ES-I3 (cell line): ENCODE measurements at regions not wholly inside any gene's neighbourhood (a gene's known extent, or its start where the extent isn't known, plus 50 kb on each side); places are given as distances from the start of the nearest gene placed in this dataset.

Experiments used
- H3K36me3 ChIP-seq: 2 replicates; pipeline ENCODE4 v1.6.1; 2013; ENCODE audit warnings: mild to moderate bottlenecking, low read length, control low read depth, moderate library complexity; ENCODE audit not compliant: insufficient read depth
- H3K4me1 ChIP-seq: 2 replicates; pipeline ENCODE4 v1.6.1; 2013; ENCODE audit warnings: mild to moderate bottlenecking, control low read depth, low read length; ENCODE audit not compliant: insufficient read depth
- H3K9ac ChIP-seq: 2 replicates; pipeline ENCODE4 v1.6.1; 2013; ENCODE audit warnings: low read depth, mild to moderate bottlenecking, low read length, moderate library complexity
- H3K9me3 ChIP-seq: 2 replicates; pipeline ENCODE4 v1.6.1; 2013; ENCODE audit warnings: mild to moderate bottlenecking, low read length, moderate library complexity; ENCODE audit not compliant: control insufficient read depth, insufficient read depth

GRCh38 chr1:47555306-47555705 is 117.5 kb downstream of the FOXD2 start:
- H3K4me1 ChIP-seq, result 0 out of 2 replicates have a peak, but pooled peaks cover 5% of the 10 kb centered on the region
- no peaks in the 10 kb centered on the region; the same call in 1 of the 2 replicates for H3K9me3 ChIP-seq
- no peak overlapping the region for H3K9ac ChIP-seq
- H3K36me3 ChIP-seq, result no peaks in the 10 kb centered on the region

GRCh38 chr1:47555841-47556560 is 118.2 kb downstream of the FOXD2 start:
- Histone ChIP-seq H3K9ac (no peak overlapping the region), H3K4me1 (0 out of 2 replicates have a peak, but pooled peaks cover 5% of the 10 kb centered on the region), H3K9me3 (no peaks in the 10 kb centered on the region; the same call in 1 of the 2 replicates), H3K36me3 (no peaks in the 10 kb centered on the region)

- H3K36me3 ChIP-seq, result no peaks in the 10 kb centered on the region
- H3K9ac ChIP-seq, result no peak overlapping the region
- H3K9me3 ChIP-seq, result no peaks in the 10 kb centered on the region; the same call in 1 of the 2 replicates
- peaks cover 16% of the 10 kb centered on the region for H3K4me1 ChIP-seq
These were observed 119.2 kb downstream of the FOXD2 start for GRCh38 chr1:47557066-47557465.

GRCh38 chr1:47558601-47559593 is 121.1 kb downstream of the FOXD2 start:
- Histone ChIP-seq H3K9me3 (no peaks in the 10 kb centered on the region; the same call in 1 of the 2 replicates), H3K9ac (no peak overlapping the region), H3K36me3 (no peaks in the 10 kb centered on the region), H3K4me1 (peaks cover 19% of the 10 kb centered on the region)

- no peaks in the 10 kb centered on the region; the same call in 1 of the 2 replicates for H3K9me3 ChIP-seq
- no peak overlapping the region for H3K9ac ChIP-seq
- peaks cover 27% of the 10 kb centered on the region for H3K4me1 ChIP-seq
- no peaks in the 10 kb centered on the region for H3K36me3 ChIP-seq
These were observed 122.3 kb downstream of the FOXD2 start for GRCh38 chr1:47559944-47560695.

- no peak overlapping the region for H3K9ac ChIP-seq
- peaks cover 33% of the 10 kb centered on the region for H3K4me1 ChIP-seq
- no peaks in the 10 kb centered on the region; the same call in 1 of the 2 replicates for H3K9me3 ChIP-seq
- no peaks in the 10 kb centered on the region for H3K36me3 ChIP-seq
These were observed 123.7 kb downstream of the FOXD2 start for GRCh38 chr1:47561523-47562007.

GRCh38 chr1:47562147-47562546 is 124.3 kb downstream of the FOXD2 start:
- H3K4me1 ChIP-seq, result peaks cover 33% of the 10 kb centered on the region
- H3K9me3 ChIP-seq, result no peaks in the 10 kb centered on the region; the same call in 1 of the 2 replicates
- no peaks in the 10 kb centered on the region for H3K36me3 ChIP-seq
- H3K9ac ChIP-seq, result no peak overlapping the region

- H3K4me1 ChIP-seq, result peaks cover 33% of the 10 kb centered on the region
- no peak overlapping the region for H3K9ac ChIP-seq
- H3K9me3 ChIP-seq, result no peaks in the 10 kb centered on the region; the same call in 1 of the 2 replicates
- H3K36me3 ChIP-seq, result no peaks in the 10 kb centered on the region
These were observed 125.0 kb downstream of the FOXD2 start for GRCh38 chr1:47562799-47563198.

GRCh38 chr1:47563201-47563600 is 125.4 kb downstream of the FOXD2 start:
- Histone ChIP-seq H3K4me1 (peaks cover 33% of the 10 kb centered on the region), H3K36me3 (no peaks in the 10 kb centered on the region), H3K9me3 (no peaks in the 10 kb centered on the region; the same call in 1 of the 2 replicates), H3K9ac (no peak overlapping the region)

- peaks cover 35% of the 10 kb centered on the region for H3K4me1 ChIP-seq
- no peaks in the 10 kb centered on the region; the same call in 1 of the 2 replicates for H3K9me3 ChIP-seq
- no peak overlapping the region for H3K9ac ChIP-seq
- H3K36me3 ChIP-seq, result no peaks in the 10 kb centered on the region
These were observed 126.7 kb downstream of the FOXD2 start for GRCh38 chr1:47564570-47564969.

- H3K9ac ChIP-seq, result no peak overlapping the region
These were observed 127.2 kb downstream of the FOXD2 start for GRCh38 chr1:47565092-47565491.

GRCh38 chr1:47565676-47566075 is 127.8 kb downstream of the FOXD2 start:
- no peaks in the 10 kb centered on the region for H3K9me3 ChIP-seq
- H3K4me1 ChIP-seq, result peaks cover 41% of the 10 kb centered on the region
- no peaks in the 10 kb centered on the region for H3K36me3 ChIP-seq
- H3K9ac ChIP-seq, result no peak overlapping the region

More at GRCh38 chr1:47565092-47565491, 127.2 kb downstream of the FOXD2 start:
- Histone ChIP-seq H3K4me1 (peaks cover 39% of the 10 kb centered on the region), H3K9me3 (no peaks in the 10 kb centered on the region; the same call in 1 of the 2 replicates), H3K36me3 (no peaks in the 10 kb centered on the region)

GRCh38 chr1:47568763-47569162 is 130.9 kb downstream of the FOXD2 start:
- no peaks in the 10 kb centered on the region for H3K9me3 ChIP-seq
- no peak overlapping the region for H3K9ac ChIP-seq
- H3K36me3 ChIP-seq, result no peaks in the 10 kb centered on the region
- peaks cover 37% of the 10 kb centered on the region for H3K4me1 ChIP-seq

GRCh38 chr1:47569261-47569660 is 131.4 kb downstream of the FOXD2 start:
- H3K36me3 ChIP-seq, result no peaks in the 10 kb centered on the region
- H3K4me1 ChIP-seq, result peaks cover 32% of the 10 kb centered on the region
- H3K9ac ChIP-seq, result no peak overlapping the region
- H3K9me3 ChIP-seq, result no peaks in the 10 kb centered on the region
